Neural progenitor cell (in vitro differentiated cells): ENCODE measurements at regions not wholly inside any gene's neighbourhood (a gene's known extent, or its start where the extent isn't known, plus 50 kb on each side); places are given as distances from the start of the nearest gene placed in this dataset.

ENCODE experiments used
- EZH2 ChIP-seq: fragments of 200-600 bp; sonication (generic); IDR thresholded peaks from 2 replicates; pipeline ENCODE4 v1.6.1; 2017; ENCODE audit warnings: antibody characterized with exemption, mild to moderate bottlenecking, moderate library complexity
- EZH2phosphoT487 ChIP-seq: fragments of 200-600 bp; sonication (generic); IDR thresholded peaks from 2 replicates; pipeline ENCODE4 v1.6.1; 2017; ENCODE audit warnings: antibody characterized with exemption
- TF ChIP-seq, protein P1 (sequence below): fragments of 200-600 bp; sonication (generic); IDR thresholded peaks from 2 replicates; pipeline ENCODE4 v1.5.1; 2017; ENCODE audit warnings: antibody characterized with exemption, mild to moderate bottlenecking

DNA sequence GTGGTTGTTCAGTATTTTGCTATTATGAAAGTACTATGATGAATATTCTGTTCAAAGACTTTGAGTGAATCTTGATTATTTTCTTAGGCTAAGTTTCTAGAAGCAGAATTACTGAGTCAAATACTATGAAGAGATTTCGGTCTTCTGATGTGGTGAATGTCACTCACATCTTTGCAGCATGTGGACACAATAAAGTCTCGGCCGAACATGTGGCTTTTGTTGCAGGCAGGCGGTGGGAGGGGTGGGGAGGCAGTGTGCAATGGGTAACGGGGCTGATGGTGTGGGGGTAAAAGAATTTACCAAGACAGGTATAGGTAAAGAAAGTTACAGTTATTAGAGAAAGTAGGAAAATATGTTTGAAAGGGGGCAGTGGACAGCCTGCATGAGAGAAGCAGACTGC is 156.4 kb upstream of the DTNBP1 start:
- TF ChIP-seq, protein P1, sequence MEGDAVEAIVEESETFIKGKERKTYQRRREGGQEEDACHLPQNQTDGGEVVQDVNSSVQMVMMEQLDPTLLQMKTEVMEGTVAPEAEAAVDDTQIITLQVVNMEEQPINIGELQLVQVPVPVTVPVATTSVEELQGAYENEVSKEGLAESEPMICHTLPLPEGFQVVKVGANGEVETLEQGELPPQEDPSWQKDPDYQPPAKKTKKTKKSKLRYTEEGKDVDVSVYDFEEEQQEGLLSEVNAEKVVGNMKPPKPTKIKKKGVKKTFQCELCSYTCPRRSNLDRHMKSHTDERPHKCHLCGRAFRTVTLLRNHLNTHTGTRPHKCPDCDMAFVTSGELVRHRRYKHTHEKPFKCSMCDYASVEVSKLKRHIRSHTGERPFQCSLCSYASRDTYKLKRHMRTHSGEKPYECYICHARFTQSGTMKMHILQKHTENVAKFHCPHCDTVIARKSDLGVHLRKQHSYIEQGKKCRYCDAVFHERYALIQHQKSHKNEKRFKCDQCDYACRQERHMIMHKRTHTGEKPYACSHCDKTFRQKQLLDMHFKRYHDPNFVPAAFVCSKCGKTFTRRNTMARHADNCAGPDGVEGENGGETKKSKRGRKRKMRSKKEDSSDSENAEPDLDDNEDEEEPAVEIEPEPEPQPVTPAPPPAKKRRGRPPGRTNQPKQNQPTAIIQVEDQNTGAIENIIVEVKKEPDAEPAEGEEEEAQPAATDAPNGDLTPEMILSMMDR = no peak
- no peak for TF ChIP-seq EZH2phosphoT487
- TF ChIP-seq EZH2 = no peak
